Esophagus squamous epithelium (tissue), 4 donors: ENCODE measurements at regions not wholly inside any gene's neighbourhood (a gene's known extent, or its start where the extent isn't known, plus 50 kb on each side); places are given as distances from the start of the nearest gene placed in this dataset.

Experiments
- POLR2A ChIP-seq, 4 donors: fragments of 450-650 bp; IDR thresholded peaks; one replicate each; pipeline ENCODE4 v1.6.1; 2017; ENCODE audit warnings: antibody characterized with exemption in 4 of 4, mild to moderate bottlenecking in 4 of 4, moderate library complexity in 3 of 4
- TF ChIP-seq, protein P1 (sequence below), 6 experiments: fragments of 450-650 bp in 4 of 6; fragments of 200-600 bp in 2 of 6; sonication (generic) in 2 of 6; IDR thresholded peaks; one replicate each; pipeline ENCODE4 v1.5.1; 2016 to 2019; ENCODE audit warnings: antibody characterized with exemption in 6 of 6, mild to moderate bottlenecking in 4 of 6, moderate library complexity in 4 of 6

DNA sequence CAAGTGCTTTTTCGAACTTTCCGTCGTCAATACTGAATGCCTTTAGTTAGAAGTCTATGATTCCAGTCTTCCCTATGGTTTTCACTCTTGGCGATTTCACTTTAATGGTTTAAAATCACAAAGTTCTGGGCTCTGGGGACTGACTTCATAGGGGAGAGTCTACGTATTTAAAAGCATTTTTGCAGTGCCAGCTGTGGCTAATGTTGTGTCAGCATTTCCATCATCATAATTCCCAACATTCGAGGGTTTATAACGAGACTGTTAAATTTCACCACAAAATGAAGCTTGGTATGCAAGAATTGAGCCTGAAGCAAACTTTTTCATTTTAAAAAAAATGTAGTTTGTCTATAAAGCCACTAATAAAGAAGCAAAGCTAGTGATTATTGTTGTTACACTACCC is 242.7 kb downstream of the SOX4 start:
- no peak for TF ChIP-seq POLR2A (IDR thresholded peaks at IDR 0.05)
- TF ChIP-seq, protein P1, sequence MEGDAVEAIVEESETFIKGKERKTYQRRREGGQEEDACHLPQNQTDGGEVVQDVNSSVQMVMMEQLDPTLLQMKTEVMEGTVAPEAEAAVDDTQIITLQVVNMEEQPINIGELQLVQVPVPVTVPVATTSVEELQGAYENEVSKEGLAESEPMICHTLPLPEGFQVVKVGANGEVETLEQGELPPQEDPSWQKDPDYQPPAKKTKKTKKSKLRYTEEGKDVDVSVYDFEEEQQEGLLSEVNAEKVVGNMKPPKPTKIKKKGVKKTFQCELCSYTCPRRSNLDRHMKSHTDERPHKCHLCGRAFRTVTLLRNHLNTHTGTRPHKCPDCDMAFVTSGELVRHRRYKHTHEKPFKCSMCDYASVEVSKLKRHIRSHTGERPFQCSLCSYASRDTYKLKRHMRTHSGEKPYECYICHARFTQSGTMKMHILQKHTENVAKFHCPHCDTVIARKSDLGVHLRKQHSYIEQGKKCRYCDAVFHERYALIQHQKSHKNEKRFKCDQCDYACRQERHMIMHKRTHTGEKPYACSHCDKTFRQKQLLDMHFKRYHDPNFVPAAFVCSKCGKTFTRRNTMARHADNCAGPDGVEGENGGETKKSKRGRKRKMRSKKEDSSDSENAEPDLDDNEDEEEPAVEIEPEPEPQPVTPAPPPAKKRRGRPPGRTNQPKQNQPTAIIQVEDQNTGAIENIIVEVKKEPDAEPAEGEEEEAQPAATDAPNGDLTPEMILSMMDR (IDR thresholded peaks at IDR 0.05) = no peak
